Stomach (tissue), 8 donors: ENCODE measurements at regions not wholly inside any gene's neighbourhood (a gene's known extent, or its start where the extent isn't known, plus 50 kb on each side); places are given as distances from the start of the nearest gene placed in this dataset.

Experiments used
- DNase-seq, 2 donors: peaks; one replicate each; pipeline versions ENCODE4 v3.0.0 to v3.0.0-alpha.2; 2013 to 2019
- H3K27ac ChIP-seq, 5 donors: fragments of 200-600 bp in 4 of 5; sonication (generic) in 4 of 5; one replicate each; pipeline ENCODE4 v1.5.1; 2013 to 2019; ENCODE audit warnings: mild to moderate bottlenecking in 1 of 5, moderate library complexity in 1 of 5
- H3K27me3 ChIP-seq, 3 donors: fragments of 200-600 bp; sonication (generic); one replicate each; pipeline ENCODE4 v1.5.1; 2017 to 2019; ENCODE audit warnings: mixed run types in 1 of 3
- H3K36me3 ChIP-seq, 4 donors: fragments of 200-600 bp; sonication (generic); 1 replicate in 3 of 4; 2 replicates in 1 of 4; pipeline ENCODE4 v1.5.1; 2016 to 2019
- H3K4me1 ChIP-seq, 4 donors: fragments of 200-600 bp; sonication (generic); one replicate each; pipeline ENCODE4 v1.5.1; 2016 to 2019
- H3K4me3 ChIP-seq, 4 donors: fragments of 200-600 bp; sonication (generic) in 3 of 4; one replicate each; pipeline ENCODE4 v1.5.1; 2016 to 2019; ENCODE audit warnings: mild to moderate bottlenecking in 1 of 4
- H3K9me3 ChIP-seq, 4 donors: fragments of 200-600 bp; sonication (generic); one replicate each; pipeline ENCODE4 v1.5.1; 2016 to 2019
- EP300 ChIP-seq: sonication (generic); formaldehyde crosslinking; IDR thresholded peaks from one replicate; pipeline ENCODE4 v1.6.1; 2017; ENCODE audit warnings: antibody characterized with exemption
- POLR2A ChIP-seq, 4 donors: fragments of 450-650 bp; IDR thresholded peaks; one replicate each; pipeline ENCODE4 v1.6.1; 2016; ENCODE audit warnings: antibody characterized with exemption in 4 of 4, control low read depth in 2 of 4, mild to moderate bottlenecking in 1 of 4, moderate library complexity in 1 of 4
- POLR2AphosphoS5 ChIP-seq, 3 donors: sonication (generic); formaldehyde crosslinking; IDR thresholded peaks; one replicate each; pipeline ENCODE4 v1.6.1; 2016; ENCODE audit warnings: antibody characterized with exemption in 3 of 3
- WGBS, 5 donors: extraction: QIAGEN DNeasy Blood & Tissue Kit in 3 of 5; methylation state at CpG; one replicate each; pipeline versions ENCODE4 v1.1.5 to v1.1.7; 2013 to 2018; 5-methylcytosine and 5-hydroxymethylcytosine counted together
- intact Hi-C: fragments of 100-400 bp; cut with DNase I; formaldehyde crosslinking; loops from one replicate; pipeline ENCODE4 v1.15.1; 2023; ENCODE audit warnings: low total_unique reads
- TF ChIP-seq, protein P1 (sequence below), 7 experiments: fragments of 450-650 bp in 4 of 7; fragments of 200-600 bp in 3 of 7; sonication (generic) in 3 of 7; IDR thresholded peaks; one replicate each; pipeline ENCODE4 v1.5.1; 2016 to 2019; ENCODE audit warnings: antibody characterized with exemption in 7 of 7, control low read depth in 2 of 7, mild to moderate bottlenecking in 1 of 7
- donor health status: healthy with polysubstance abuse.
- donor health status: Bipolar disorder and iron deficiency.
- donor health status: healthy.

DNA sequence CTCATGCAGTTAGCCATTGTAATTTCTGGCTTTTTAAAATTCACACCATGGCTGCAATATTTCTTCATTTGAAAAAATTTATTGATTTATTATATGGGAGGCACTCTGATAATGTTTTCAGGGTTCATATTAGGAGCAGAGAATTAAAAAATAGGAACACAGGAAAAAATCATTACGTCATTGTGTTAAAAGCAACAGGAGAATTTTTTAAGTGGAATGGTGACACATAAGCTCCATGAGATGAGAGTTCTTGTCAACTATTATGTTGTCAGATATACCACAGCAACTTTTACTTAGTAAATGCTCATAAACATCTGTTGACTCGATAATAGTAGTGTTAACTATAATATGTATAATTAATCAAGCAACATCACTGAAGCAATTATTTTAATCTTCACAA is 400.1 kb downstream of the TDRD3 start:
- Histone ChIP-seq H3K27me3 (no peaks in the 10 kb centered on the region), H3K27ac (no peak overlapping the region), H3K9me3 (no peaks in the 10 kb centered on the region), H3K4me1 (no peaks in the 10 kb centered on the region), H3K36me3 (no peaks in the 10 kb centered on the region), H3K4me3 (no peak overlapping the region)
- TF ChIP-seq POLR2A (IDR thresholded peaks at IDR 0.05) (no peak), POLR2AphosphoS5 (IDR thresholded peaks at IDR 0.05) (no peak), EP300 (no peak)
- TF ChIP-seq, protein P1, sequence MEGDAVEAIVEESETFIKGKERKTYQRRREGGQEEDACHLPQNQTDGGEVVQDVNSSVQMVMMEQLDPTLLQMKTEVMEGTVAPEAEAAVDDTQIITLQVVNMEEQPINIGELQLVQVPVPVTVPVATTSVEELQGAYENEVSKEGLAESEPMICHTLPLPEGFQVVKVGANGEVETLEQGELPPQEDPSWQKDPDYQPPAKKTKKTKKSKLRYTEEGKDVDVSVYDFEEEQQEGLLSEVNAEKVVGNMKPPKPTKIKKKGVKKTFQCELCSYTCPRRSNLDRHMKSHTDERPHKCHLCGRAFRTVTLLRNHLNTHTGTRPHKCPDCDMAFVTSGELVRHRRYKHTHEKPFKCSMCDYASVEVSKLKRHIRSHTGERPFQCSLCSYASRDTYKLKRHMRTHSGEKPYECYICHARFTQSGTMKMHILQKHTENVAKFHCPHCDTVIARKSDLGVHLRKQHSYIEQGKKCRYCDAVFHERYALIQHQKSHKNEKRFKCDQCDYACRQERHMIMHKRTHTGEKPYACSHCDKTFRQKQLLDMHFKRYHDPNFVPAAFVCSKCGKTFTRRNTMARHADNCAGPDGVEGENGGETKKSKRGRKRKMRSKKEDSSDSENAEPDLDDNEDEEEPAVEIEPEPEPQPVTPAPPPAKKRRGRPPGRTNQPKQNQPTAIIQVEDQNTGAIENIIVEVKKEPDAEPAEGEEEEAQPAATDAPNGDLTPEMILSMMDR (IDR thresholded peaks at IDR 0.05): no peak
- intact Hi-C loops: no loop called here
- WGBS, 5 donors: 80 to 92% (median 84%) methylated on average over 2 of the region's 2 CpGs
- DNase-seq: no peak

DNA sequence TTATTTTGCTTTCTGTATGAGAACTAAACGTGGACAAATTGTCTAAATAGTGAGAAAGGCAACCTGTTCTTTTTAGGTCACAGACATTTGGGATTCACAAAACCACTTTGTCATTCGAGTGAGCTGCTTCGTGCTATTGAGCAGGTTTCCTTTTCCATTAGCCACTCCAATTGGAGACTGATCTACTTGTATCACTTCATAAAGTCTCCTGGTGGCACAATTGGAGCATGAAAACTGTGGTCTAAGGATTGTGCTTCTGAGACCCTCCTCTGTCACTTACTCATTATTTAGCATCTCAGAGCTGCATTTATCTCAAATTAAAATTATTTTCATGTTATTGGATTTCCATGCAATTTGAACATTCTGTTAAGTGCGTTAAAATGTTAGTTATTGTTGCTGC is 397.7 kb downstream of the TDRD3 start:
- TF ChIP-seq POLR2A (IDR thresholded peaks at IDR 0.05) (no peak), EP300 (no peak), POLR2AphosphoS5 (IDR thresholded peaks at IDR 0.05) (no peak)
- TF ChIP-seq, protein P1 (IDR thresholded peaks at IDR 0.05): no peak
- no peak for DNase-seq
- H3K36me3 ChIP-seq: no peaks in the 10 kb centered on the region

DNA sequence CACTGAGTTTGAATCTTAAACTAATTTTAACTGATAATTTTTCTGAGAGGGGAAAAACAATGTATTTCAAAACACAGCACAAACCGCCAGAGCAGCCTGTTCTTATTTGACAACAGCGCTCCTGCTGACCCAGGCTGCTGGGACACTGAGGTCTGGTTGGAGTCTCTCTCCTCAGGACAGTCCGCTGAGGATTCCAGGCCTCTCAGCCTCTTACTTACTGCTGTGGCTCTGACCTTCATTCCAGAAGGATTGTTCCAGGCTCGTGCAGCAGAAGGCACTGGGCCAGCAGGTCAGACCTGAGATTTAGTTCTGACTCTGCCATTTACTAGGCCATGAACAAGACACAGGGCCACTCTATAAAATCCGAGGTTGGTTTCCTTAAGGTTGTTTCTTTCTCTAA is 393.6 kb downstream of the TDRD3 start:
- H3K27me3 ChIP-seq: no peaks in the 10 kb centered on the region
- no peaks in the 10 kb centered on the region for H3K4me1 ChIP-seq
- 76 to 87% (median 83%) methylated on average over 5 of the region's 5 CpGs for WGBS, 5 donors
- TF ChIP-seq EP300 (no peak), POLR2A (IDR thresholded peaks at IDR 0.05) (no peak), POLR2AphosphoS5 (IDR thresholded peaks at IDR 0.05) (no peak)
- TF ChIP-seq, protein P1 (IDR thresholded peaks at IDR 0.05): no peak
- intact Hi-C loops: no loop called here
- DNase-seq: peak in 1 of 2 donors; percentile 25
- no peak overlapping the region for H3K4me3 ChIP-seq
- H3K36me3 ChIP-seq: no peaks in the 10 kb centered on the region
- H3K9me3 ChIP-seq: no peaks in the 10 kb centered on the region
- H3K27ac ChIP-seq: no peak overlapping the region

More for the DNA sequence above, 397.7 kb downstream of the TDRD3 start:
- H3K27ac ChIP-seq: no peak overlapping the region
- intact Hi-C loops: no loop called here
- H3K27me3 ChIP-seq: no peaks in the 10 kb centered on the region
- H3K9me3 ChIP-seq: no peaks in the 10 kb centered on the region
- no peak overlapping the region for H3K4me3 ChIP-seq
- H3K4me1 ChIP-seq: no peaks in the 10 kb centered on the region
- 72 to 82% (median 80%) methylated on average over 4 of the region's 4 CpGs for WGBS, 5 donors

DNA sequence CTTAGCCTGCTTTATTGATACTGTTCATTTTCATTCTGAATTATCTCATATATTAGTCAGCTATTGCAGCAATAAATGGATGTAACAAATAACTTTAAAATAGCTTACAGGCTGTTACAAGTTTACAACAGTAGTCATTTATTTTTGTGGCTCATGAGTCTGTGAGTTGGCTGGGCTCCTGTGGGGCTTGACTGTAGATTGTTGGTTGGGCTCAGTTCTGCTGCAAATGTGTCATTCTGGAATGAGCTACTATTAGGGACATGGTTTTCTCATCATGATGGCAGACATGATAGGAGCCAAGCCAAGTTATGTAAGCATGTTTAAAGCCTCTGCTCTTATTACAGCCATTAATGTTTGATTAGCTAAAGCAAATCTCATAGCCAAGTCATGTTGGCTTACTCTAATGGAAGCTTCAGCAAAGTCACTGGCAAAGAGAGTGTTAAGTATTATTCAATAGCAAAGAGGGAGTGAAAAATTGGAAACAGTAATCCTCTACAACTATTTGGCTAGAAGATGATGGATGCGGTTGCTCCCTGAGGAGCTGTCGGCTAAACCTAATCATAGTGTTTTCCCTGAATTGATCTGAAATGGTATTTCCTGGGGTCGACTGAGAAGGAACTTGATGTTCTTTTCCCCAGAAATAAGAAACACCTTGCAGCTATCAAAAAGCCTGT is 391.3 kb downstream of the TDRD3 start:
- Histone ChIP-seq H3K4me1 (no peaks in the 10 kb centered on the region), H3K4me3 (no peak overlapping the region), H3K27ac (no peak overlapping the region), H3K9me3 (no peaks in the 10 kb centered on the region), H3K36me3 (no peaks in the 10 kb centered on the region), H3K27me3 (no peaks in the 10 kb centered on the region)
- intact Hi-C loops: no loop called here
- 66 to 91% (median 80%) methylated on average over 3 of the region's 3 CpGs for WGBS, 5 donors
- TF ChIP-seq EP300 (no peak), POLR2A (IDR thresholded peaks at IDR 0.05) (no peak), POLR2AphosphoS5 (IDR thresholded peaks at IDR 0.05) (no peak)
- TF ChIP-seq, protein P1 (IDR thresholded peaks at IDR 0.05): no peak
- DNase-seq: peak in 1 of 2 donors; percentile 28
